Mammary epithelial cell (primary cell): ENCODE measurements at regions not wholly inside any gene's neighbourhood (a gene's known extent, or its start where the extent isn't known, plus 50 kb on each side); places are given as distances from the start of the nearest gene placed in this dataset.

Experiments
- EZH2 ChIP-seq: IDR thresholded peaks from 2 replicates; pipeline ENCODE4 v1.6.1; 2012; ENCODE audit warnings: low read length, inconsistent platforms, borderline replicate concordance
- TF ChIP-seq, protein P1 (sequence below), 2 donors: IDR thresholded peaks in 1 of 2; conservative IDR thresholded peaks in 1 of 2; 2 replicates each; pipeline ENCODE4 v1.5.1; 2011 to 2012; ENCODE audit warnings: inconsistent platforms in 2 of 2, low read length in 2 of 2, mild to moderate bottlenecking in 2 of 2, control low read depth in 1 of 2, low read depth in 1 of 2; ENCODE audit not compliant: insufficient read depth in 1 of 2; ENCODE audit errors: extremely low read depth in 1 of 2

GRCh38 chr22:27312565-27312964 lies 489.0 kb downstream of the MN1 start:
- TF ChIP-seq, protein P1, sequence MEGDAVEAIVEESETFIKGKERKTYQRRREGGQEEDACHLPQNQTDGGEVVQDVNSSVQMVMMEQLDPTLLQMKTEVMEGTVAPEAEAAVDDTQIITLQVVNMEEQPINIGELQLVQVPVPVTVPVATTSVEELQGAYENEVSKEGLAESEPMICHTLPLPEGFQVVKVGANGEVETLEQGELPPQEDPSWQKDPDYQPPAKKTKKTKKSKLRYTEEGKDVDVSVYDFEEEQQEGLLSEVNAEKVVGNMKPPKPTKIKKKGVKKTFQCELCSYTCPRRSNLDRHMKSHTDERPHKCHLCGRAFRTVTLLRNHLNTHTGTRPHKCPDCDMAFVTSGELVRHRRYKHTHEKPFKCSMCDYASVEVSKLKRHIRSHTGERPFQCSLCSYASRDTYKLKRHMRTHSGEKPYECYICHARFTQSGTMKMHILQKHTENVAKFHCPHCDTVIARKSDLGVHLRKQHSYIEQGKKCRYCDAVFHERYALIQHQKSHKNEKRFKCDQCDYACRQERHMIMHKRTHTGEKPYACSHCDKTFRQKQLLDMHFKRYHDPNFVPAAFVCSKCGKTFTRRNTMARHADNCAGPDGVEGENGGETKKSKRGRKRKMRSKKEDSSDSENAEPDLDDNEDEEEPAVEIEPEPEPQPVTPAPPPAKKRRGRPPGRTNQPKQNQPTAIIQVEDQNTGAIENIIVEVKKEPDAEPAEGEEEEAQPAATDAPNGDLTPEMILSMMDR (conservative IDR thresholded peaks at IDR 0.05 in 1 of 2, IDR thresholded peaks at IDR 0.05 in 1 of 2; ENCODE audit: extremely low read depth in 1 of 2, insufficient read depth in 1 of 2, low read depth in 1 of 2, low read length in 2 of 2) = no peak
- TF ChIP-seq EZH2 = no peak
